GM12872 (cell line): ENCODE measurements at regions not wholly inside any gene's neighbourhood (a gene's known extent, or its start where the extent isn't known, plus 50 kb on each side); places are given as distances from the start of the nearest gene placed in this dataset.

Experiments
- TF ChIP-seq, protein P1 (sequence below): IDR thresholded peaks from 3 replicates; pipeline ENCODE4 v1.5.1; 2011; ENCODE audit warnings: low read depth, mild to moderate bottlenecking, low read length, moderate library complexity; ENCODE audit not compliant: insufficient read depth

DNA sequence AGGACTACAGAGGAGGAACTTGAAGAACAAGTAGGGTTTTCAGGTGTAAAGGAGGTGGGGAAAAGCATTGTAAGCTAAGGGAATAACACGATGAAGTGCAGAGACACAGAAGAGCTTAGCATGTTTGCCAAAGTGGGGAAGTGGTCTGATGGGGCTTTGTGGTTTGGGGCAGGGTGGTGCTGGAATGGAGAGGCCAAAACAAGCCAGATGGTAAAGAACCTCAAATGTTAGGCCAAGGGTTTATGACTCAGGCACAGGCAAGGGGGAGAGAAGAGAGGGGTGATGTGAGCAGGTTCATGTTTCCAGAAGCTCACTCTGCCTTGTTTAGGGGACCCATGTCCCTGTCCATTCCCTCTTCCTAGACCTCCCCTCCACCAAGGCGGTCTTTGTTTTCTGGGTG, 104.5 kb upstream of the YWHAQ start:
- TF ChIP-seq, protein P1, sequence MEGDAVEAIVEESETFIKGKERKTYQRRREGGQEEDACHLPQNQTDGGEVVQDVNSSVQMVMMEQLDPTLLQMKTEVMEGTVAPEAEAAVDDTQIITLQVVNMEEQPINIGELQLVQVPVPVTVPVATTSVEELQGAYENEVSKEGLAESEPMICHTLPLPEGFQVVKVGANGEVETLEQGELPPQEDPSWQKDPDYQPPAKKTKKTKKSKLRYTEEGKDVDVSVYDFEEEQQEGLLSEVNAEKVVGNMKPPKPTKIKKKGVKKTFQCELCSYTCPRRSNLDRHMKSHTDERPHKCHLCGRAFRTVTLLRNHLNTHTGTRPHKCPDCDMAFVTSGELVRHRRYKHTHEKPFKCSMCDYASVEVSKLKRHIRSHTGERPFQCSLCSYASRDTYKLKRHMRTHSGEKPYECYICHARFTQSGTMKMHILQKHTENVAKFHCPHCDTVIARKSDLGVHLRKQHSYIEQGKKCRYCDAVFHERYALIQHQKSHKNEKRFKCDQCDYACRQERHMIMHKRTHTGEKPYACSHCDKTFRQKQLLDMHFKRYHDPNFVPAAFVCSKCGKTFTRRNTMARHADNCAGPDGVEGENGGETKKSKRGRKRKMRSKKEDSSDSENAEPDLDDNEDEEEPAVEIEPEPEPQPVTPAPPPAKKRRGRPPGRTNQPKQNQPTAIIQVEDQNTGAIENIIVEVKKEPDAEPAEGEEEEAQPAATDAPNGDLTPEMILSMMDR = no peak

DNA sequence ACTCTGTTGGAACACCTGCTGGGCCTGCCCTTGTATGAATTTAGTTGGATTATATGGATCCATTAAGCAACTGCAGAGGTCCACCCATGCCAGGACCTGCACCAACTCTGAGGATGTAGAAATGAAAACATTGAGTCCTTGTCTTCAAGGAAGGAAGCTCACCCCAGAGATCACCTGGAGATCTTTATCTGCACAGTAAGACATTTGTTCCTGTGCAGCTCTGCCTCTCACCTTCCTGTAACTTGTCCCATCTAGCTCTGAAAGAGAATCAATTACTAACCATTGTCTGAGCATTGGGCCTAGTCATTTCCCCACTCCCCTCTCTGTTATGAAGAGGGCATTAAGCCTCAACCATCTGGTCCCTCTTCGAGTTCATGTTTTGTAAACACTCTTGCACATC, 105.2 kb upstream of the YWHAQ start:
- TF ChIP-seq, protein P1 = no peak

GRCh38 chr2:9737053-9737875, 106.0 kb upstream of the TAF1B start:
- TF ChIP-seq, protein P1 = peak; percentile 50

- TF ChIP-seq, protein P1 = no peak
These were observed 105.2 kb upstream of the TAF1B start for GRCh38 chr2:9738062-9738461.

GRCh38 chr2:9738535-9739496, 104.5 kb upstream of the TAF1B start:
- TF ChIP-seq, protein P1 = no peak

- TF ChIP-seq, protein P1 = no peak
These were observed 103.7 kb upstream of the TAF1B start for GRCh38 chr2:9739531-9739964.
